ENCODE measurements at regions not wholly inside any gene's neighbourhood (a gene's known extent, or its start where the extent isn't known, plus 50 kb on each side); places are given as distances from the start of the nearest gene placed in this dataset.

GRCh38 chr16:86112178-86112577 lies 213.2 kb downstream of the IRF8 start:
- no peak overlapping the region for H3K4me3 ChIP-seq (ENCODE audit: low read length)
- Mint-ChIP-seq H3K4me3 (no peak overlapping the region), H3K36me3 (no peaks in the 10 kb centered on the region), H3K4me1 (no peaks in the 10 kb centered on the region), H3K9me3 (no peaks in the 10 kb centered on the region), H3K27me3 (peaks cover 8 to 13% of the 10 kb centered on the region in 2 donors), H3K27ac (no peak overlapping the region)
- DNase-seq: no peak
- H3K36me3 ChIP-seq (ENCODE audit: insufficient read depth, low read length): no peaks in the 10 kb centered on the region
- ChIA-PET CTCF (no interaction called here), POLR2A (no interaction called here)
- no peak overlapping the region for H3K27ac ChIP-seq (ENCODE audit: low read depth, low read length)
- no peaks in the 10 kb centered on the region for H3K27me3 ChIP-seq (ENCODE audit: insufficient read depth, low read length, poor library complexity, severe bottlenecking)
- no peaks in the 10 kb centered on the region for H3K9me3 ChIP-seq (ENCODE audit: low read length)
- no peaks in the 10 kb centered on the region for H3K4me1 ChIP-seq (ENCODE audit: insufficient read depth, low read length)

DNA sequence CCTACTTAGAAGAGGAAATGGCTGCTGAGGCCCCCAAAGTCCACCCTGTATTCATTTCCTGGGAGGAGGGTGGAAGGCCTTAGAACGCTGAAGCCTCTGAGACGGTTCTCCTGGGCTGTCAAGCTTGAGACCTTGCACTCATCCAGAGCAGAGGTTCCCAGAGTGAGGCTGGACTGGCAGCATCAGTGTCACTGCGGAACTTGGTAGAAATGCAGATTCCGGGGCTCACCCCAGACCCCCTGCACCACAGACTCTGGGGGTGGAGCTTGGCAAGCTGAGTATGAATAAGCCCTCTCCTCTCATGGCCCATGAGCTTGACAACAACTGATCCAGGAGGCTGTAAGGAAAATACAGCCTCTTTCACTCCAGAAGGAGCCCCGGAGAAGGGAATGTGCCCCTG lies 218.3 kb downstream of the IRF8 start:
- ChIA-PET POLR2A (no interaction called here), CTCF (no interaction called here)
- H3K27me3 Mint-ChIP-seq: peaks cover 3 to 18% of the 10 kb centered on the region in 2 donors
- no peaks in the 10 kb centered on the region for H3K9me3 Mint-ChIP-seq
- H3K4me1 Mint-ChIP-seq: no peaks in the 10 kb centered on the region
- no peaks in the 10 kb centered on the region for H3K27me3 ChIP-seq (ENCODE audit: insufficient read depth, low read length, poor library complexity, severe bottlenecking)
- H3K27ac Mint-ChIP-seq: no peak overlapping the region
- H3K9me3 ChIP-seq (ENCODE audit: low read length): no peaks in the 10 kb centered on the region
- H3K36me3 ChIP-seq (ENCODE audit: insufficient read depth, low read length): no peaks in the 10 kb centered on the region
- no peak overlapping the region for H3K4me3 Mint-ChIP-seq
- no peak for DNase-seq
- no peaks in the 10 kb centered on the region for H3K4me1 ChIP-seq (ENCODE audit: insufficient read depth, low read length)
- H3K36me3 Mint-ChIP-seq: no peaks in the 10 kb centered on the region
- H3K27ac ChIP-seq (ENCODE audit: low read depth, low read length): no peak overlapping the region
- H3K4me3 ChIP-seq (ENCODE audit: low read length): no peak overlapping the region

DNA sequence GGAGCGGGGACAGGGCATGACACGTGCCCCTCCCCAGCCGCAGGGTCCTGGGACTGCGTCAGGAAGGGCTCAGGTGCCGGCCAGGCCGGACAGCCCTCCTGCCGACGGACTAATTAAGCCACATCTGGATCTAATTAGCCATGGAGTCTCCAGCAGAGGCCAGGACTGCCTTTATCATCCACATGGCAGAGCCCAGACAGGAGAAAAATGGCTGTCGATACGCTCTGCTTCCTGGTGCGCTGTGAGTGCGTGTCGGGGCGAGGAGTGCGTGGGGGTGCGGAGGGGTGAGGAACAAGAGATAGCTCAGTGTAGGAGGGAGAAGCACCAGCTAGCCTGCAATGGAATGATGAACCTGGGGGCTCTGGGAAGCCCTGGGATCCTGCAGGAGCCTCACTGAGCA lies 218.8 kb downstream of the IRF8 start:
- H3K27ac Mint-ChIP-seq: peak overlapping the region in 1 of 8 donors; percentile 59
- H3K4me1 Mint-ChIP-seq: no peaks in the 10 kb centered on the region
- no peaks in the 10 kb centered on the region for H3K36me3 Mint-ChIP-seq
- Histone ChIP-seq H3K27ac (ENCODE audit: low read depth, low read length) (no peak overlapping the region), H3K4me3 (ENCODE audit: low read length) (no peak overlapping the region), H3K9me3 (ENCODE audit: low read length) (no peaks in the 10 kb centered on the region), H3K36me3 (ENCODE audit: insufficient read depth, low read length) (no peaks in the 10 kb centered on the region), H3K4me1 (ENCODE audit: insufficient read depth, low read length) (no peaks in the 10 kb centered on the region), H3K27me3 (ENCODE audit: insufficient read depth, low read length, poor library complexity, severe bottlenecking) (no peaks in the 10 kb centered on the region)
- POLR2A ChIA-PET: no interaction called here
- no peaks in the 10 kb centered on the region for H3K9me3 Mint-ChIP-seq
- no peak overlapping the region for H3K4me3 Mint-ChIP-seq
- no peak for DNase-seq
- CTCF ChIA-PET: no interaction called here
- peaks cover 6 to 17% of the 10 kb centered on the region in 2 donors for H3K27me3 Mint-ChIP-seq

DNA sequence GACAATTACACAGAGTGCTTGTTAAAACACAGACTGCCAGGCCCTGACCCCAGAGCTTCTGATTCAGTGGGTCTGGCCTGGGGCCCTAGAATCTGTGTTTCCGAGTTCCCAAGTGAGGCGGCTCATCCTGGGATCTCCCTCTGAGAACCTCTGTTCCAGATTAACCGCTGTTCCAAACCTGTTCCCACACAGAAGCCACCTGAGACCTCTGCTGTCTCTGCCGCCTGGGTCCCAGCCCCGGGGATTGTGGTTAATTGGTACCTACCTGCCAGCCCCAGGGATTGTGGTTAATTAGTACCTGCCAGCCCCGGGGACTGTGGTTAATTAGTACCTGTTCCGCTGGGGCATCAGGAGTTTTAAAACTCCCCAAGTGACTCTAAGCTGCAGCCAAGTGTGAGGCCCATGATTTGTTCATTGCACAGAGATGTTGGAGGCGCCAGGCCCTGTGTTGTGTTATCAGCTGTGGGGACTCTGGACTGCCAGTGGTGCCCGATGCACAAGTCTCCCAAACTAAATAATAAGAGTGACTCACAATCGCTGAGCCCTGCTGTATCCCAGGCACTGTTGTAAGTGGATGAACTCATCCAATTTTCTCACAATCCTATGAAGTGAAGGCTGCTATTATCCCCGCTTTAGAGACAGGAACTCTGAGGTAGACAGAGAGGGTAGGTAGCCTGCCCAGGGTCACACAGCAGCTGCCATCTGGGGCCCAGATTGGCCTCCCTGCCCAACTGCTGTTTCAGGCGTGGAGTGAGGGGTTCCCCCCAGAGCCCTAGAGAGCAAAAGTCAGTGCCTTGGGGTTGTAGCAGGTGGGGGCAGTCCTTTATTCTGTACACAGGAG lies 219.7 kb downstream of the IRF8 start:
- POLR2A ChIA-PET: no interaction called here
- Mint-ChIP-seq H3K4me3 (no peak overlapping the region), H3K36me3 (no peaks in the 10 kb centered on the region), H3K27me3 (peaks cover 7 to 20% of the 10 kb centered on the region in 2 donors), H3K27ac (peak overlapping the region in 1 of 8 donors; percentile 58), H3K4me1 (no peaks in the 10 kb centered on the region), H3K9me3 (no peaks in the 10 kb centered on the region)
- Histone ChIP-seq H3K4me3 (ENCODE audit: low read length) (no peak overlapping the region), H3K4me1 (ENCODE audit: insufficient read depth, low read length) (no peaks in the 10 kb centered on the region), H3K9me3 (ENCODE audit: low read length) (no peaks in the 10 kb centered on the region), H3K27ac (ENCODE audit: low read depth, low read length) (no peak overlapping the region), H3K36me3 (ENCODE audit: insufficient read depth, low read length) (no peaks in the 10 kb centered on the region), H3K27me3 (ENCODE audit: insufficient read depth, low read length, poor library complexity, severe bottlenecking) (no peaks in the 10 kb centered on the region)
- DNase-seq: no peak
- CTCF ChIA-PET: no interaction called here

- DNase-seq: no peak
- Mint-ChIP-seq H3K36me3 (no peaks in the 10 kb centered on the region), H3K9me3 (no peaks in the 10 kb centered on the region), H3K27ac (peak overlapping the region in 1 of 8 donors; percentile 17), H3K27me3 (peaks cover 10 to 29% of the 10 kb centered on the region in 2 donors), H3K4me3 (no peak overlapping the region), H3K4me1 (no peaks in the 10 kb centered on the region)
- H3K9me3 ChIP-seq (ENCODE audit: low read length): no peaks in the 10 kb centered on the region
- H3K27ac ChIP-seq (ENCODE audit: low read depth, low read length): no peak overlapping the region
- no peaks in the 10 kb centered on the region for H3K4me1 ChIP-seq (ENCODE audit: insufficient read depth, low read length)
- H3K4me3 ChIP-seq (ENCODE audit: low read length): no peak overlapping the region
- ChIA-PET POLR2A (no interaction called here), CTCF (no interaction called here)
- H3K27me3 ChIP-seq (ENCODE audit: insufficient read depth, low read length, poor library complexity, severe bottlenecking): no peaks in the 10 kb centered on the region
- H3K36me3 ChIP-seq (ENCODE audit: insufficient read depth, low read length): no peaks in the 10 kb centered on the region
These were observed 221.5 kb downstream of the IRF8 start for GRCh38 chr16:86120201-86121192.

DNA sequence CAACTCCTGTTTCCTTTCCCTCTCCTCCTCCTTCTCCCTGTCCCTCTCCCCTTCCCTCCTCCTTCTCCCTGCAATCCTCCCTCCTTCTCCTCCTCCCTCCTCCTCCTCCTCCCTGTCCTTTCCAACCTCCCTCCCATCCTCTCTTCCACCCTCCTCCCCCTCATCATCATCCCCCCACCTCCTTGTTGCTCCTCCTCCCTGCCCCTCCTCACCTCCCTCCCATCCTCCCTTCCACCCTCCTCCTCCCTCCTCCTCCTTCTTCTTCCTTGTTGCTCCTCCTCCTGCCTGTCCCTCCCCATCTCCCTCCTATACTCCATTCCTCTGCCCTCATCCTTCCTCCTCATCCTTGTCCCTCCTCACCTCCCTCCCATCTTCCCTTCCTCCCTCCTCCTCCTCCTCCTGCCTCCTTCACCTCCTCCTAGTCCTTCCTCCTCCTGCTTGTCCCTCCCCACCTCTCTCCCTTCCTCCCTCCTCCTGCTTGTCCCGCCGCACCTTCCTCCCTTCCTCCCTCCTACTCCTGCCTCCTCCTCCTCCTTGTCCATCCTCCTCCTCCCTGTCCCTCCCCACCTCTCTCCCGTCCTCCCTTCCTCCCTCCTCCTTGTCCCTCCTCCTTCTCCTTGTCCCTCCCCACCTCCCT lies 222.5 kb downstream of the IRF8 start:
- ChIA-PET CTCF (no interaction called here), POLR2A (no interaction called here)
- Histone ChIP-seq H3K27ac (ENCODE audit: low read depth, low read length) (no peak overlapping the region), H3K4me1 (ENCODE audit: insufficient read depth, low read length) (no peaks in the 10 kb centered on the region), H3K27me3 (ENCODE audit: insufficient read depth, low read length, poor library complexity, severe bottlenecking) (no peaks in the 10 kb centered on the region), H3K36me3 (ENCODE audit: insufficient read depth, low read length) (no peaks in the 10 kb centered on the region), H3K9me3 (ENCODE audit: low read length) (no peaks in the 10 kb centered on the region), H3K4me3 (ENCODE audit: low read length) (no peak overlapping the region)
- no peak for DNase-seq
- H3K4me3 Mint-ChIP-seq: no peak overlapping the region
- H3K4me1 Mint-ChIP-seq: no peaks in the 10 kb centered on the region
- peaks cover 8 to 33% of the 10 kb centered on the region in 2 donors for H3K27me3 Mint-ChIP-seq
- H3K27ac Mint-ChIP-seq: no peak overlapping the region
- H3K36me3 Mint-ChIP-seq: no peaks in the 10 kb centered on the region
- H3K9me3 Mint-ChIP-seq: no peaks in the 10 kb centered on the region

DNA sequence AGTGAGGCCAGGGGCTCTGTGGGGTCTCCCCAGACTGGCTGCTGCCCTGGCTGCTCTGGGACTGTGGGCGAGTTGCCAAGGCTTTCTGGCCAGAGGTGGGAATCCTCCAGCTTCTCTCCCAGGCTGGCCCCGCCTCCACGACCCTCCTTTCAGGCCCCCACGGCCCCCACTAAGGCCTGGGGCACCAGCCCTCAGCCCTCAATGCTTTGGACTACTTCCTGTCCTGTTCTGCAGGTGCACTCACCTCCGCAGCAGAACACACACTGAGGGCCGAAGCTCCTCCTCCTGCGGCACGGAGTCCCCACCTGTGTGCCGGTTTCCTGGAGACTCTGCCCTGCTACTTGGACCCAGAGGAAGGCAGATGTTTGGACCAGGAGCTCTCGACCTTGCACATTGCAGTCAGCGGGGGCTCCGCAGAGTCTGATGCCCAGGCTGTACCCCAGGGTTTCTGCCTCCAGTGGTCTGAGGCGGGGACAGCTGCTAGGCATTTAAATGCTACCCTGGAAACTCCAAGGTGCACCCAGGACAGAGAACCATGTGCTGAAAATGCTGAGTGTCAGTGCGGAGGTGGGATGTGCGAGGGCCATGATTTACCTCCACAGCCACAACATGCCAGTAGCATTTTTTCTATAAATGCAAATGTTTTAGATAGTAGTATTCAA lies 223.8 kb downstream of the IRF8 start:
- H3K27me3 ChIP-seq (ENCODE audit: insufficient read depth, low read length, poor library complexity, severe bottlenecking): no peaks in the 10 kb centered on the region
- no peaks in the 10 kb centered on the region for H3K4me1 ChIP-seq (ENCODE audit: insufficient read depth, low read length)
- H3K9me3 ChIP-seq (ENCODE audit: low read length): no peaks in the 10 kb centered on the region
- H3K4me3 Mint-ChIP-seq: no peak overlapping the region
- no peaks in the 10 kb centered on the region for H3K36me3 ChIP-seq (ENCODE audit: insufficient read depth, low read length)
- H3K27ac Mint-ChIP-seq: no peak overlapping the region
- ChIA-PET CTCF (no interaction called here), POLR2A (no interaction called here)
- H3K36me3 Mint-ChIP-seq: no peaks in the 10 kb centered on the region
- no peak for DNase-seq
- no peaks in the 10 kb centered on the region for H3K4me1 Mint-ChIP-seq
- H3K9me3 Mint-ChIP-seq: no peaks in the 10 kb centered on the region
- no peak overlapping the region for H3K27ac ChIP-seq (ENCODE audit: low read depth, low read length)
- H3K27me3 Mint-ChIP-seq: peaks cover 8 to 38% of the 10 kb centered on the region in 2 donors
- no peak overlapping the region for H3K4me3 ChIP-seq (ENCODE audit: low read length)
